GM12878 (cell line): ENCODE measurements at regions not wholly inside any gene's neighbourhood (a gene's known extent, or its start where the extent isn't known, plus 50 kb on each side); places are given as distances from the start of the nearest gene placed in this dataset.

ENCODE experiments used
- ATAC-seq: fragments of 200-7000 bp; cut with Tn5 transposase; 3 replicates; pipeline ENCODE4 v1.9.1; 2020; ENCODE audit warnings: mild to moderate bottlenecking, moderate library complexity
- BruUV-seq: library from RNA; stranded (reverse); fragments of 400-500 nt; replicated peaks from 2 replicates; lab custom pipeline; 2021; lab: Mats Ljungman, UMichigan
- CTCF ChIA-PET: fragments of 300-600 bp; sonication (Branson Sonifier 250); formaldehyde crosslinking; extraction: SDS; loops from one replicate; lab custom pipeline; 2021; ENCODE audit warnings: inconsistent platforms; lab: Yijun Ruan, JAX
- POLR2A ChIA-PET: fragments of 350-600 bp; formaldehyde crosslinking; extraction: SDS; loops from one replicate; lab custom pipeline; 2021; ENCODE audit warnings: inconsistent platforms; lab: Charles Lee
- RAD21 ChIA-PET: fragments of 300-600 bp; sonication (Branson Sonifier 250); formaldehyde crosslinking; loops from one replicate; lab custom pipeline; 2023; ENCODE audit warnings: antibody characterized with exemption; ENCODE audit not compliant: unreplicated experiment; lab: Charles Lee
- SMC1A ChIA-PET: fragments of 300-600 bp; sonication (Branson Sonifier 250); formaldehyde crosslinking; loops from one replicate; lab custom pipeline; 2023; ENCODE audit not compliant: unreplicated experiment, uncharacterized antibody; lab: Charles Lee
- DNase-seq: peaks from one replicate; pipeline ENCODE4 v3.0.0-alpha.2; 2011; ENCODE audit warnings: low read depth, low spot score
- FAIRE-seq: peaks from 3 replicates; lab custom pipeline; 2011; peaks lifted over from hg19 to GRCh38; lab: Jason Lieb, UNC
- H2AFZ ChIP-seq: 2 replicates; pipeline ENCODE4 v1.6.0; 2011; ENCODE audit warnings: low read depth, low read length, control low read depth; ENCODE audit not compliant: control insufficient read depth
- H3K27ac ChIP-seq: 2 replicates; pipeline ENCODE4 v1.5.1; 2011; ENCODE audit warnings: control low read depth; ENCODE audit not compliant: control insufficient read depth, insufficient read depth
- H3K27me3 ChIP-seq, 2 experiments: replicated peaks in 1 of 2; 2 replicates each; pipeline versions ENCODE4 v1.6.0 to v1.6.1; 2011; ENCODE audit warnings: low read length in 1 of 2; ENCODE audit not compliant: control insufficient read depth in 2 of 2, insufficient read depth in 2 of 2
- H3K36me3 ChIP-seq, 2 experiments: 2 replicates each; pipeline ENCODE4 v1.5.1; 2011; ENCODE audit warnings: low read length in 1 of 2; ENCODE audit not compliant: control insufficient read depth in 2 of 2, insufficient read depth in 2 of 2
- H3K4me1 ChIP-seq: 2 replicates; pipeline ENCODE4 v1.6.1; 2011; ENCODE audit warnings: mild to moderate bottlenecking, low read length, moderate library complexity, mixed read lengths; ENCODE audit not compliant: control insufficient read depth, insufficient read depth
- H3K4me2 ChIP-seq: 2 replicates; pipeline ENCODE4 v1.6.0; 2011; ENCODE audit warnings: control low read depth; ENCODE audit not compliant: control insufficient read depth, insufficient read depth
- H3K4me3 ChIP-seq: fragments of 200-600 bp; sonication (generic); 2 replicates; pipeline ENCODE4 v1.5.1; 2016
- H3K79me2 ChIP-seq: 2 replicates; pipeline ENCODE4 v1.6.0; 2011; ENCODE audit warnings: low read length; ENCODE audit not compliant: control insufficient read depth, insufficient read depth
- H3K9ac ChIP-seq: 2 replicates; pipeline ENCODE4 v1.8.0; 2011; ENCODE audit warnings: low read length, control low read depth, mixed read lengths; ENCODE audit not compliant: control insufficient read depth, insufficient read depth
- H3K9me3 ChIP-seq: replicated peaks from 3 replicates; pipeline ENCODE4 v1.5.1; 2011; ENCODE audit warnings: mild to moderate bottlenecking, low read length; ENCODE audit not compliant: control insufficient read depth, insufficient read depth
- H4K20me1 ChIP-seq: 2 replicates; pipeline ENCODE4 v1.6.0; 2011; ENCODE audit not compliant: control insufficient read depth, insufficient read depth
- E2F8 ChIP-seq: fragments of 450-650 bp; IDR thresholded peaks from 2 replicates; pipeline ENCODE4 v1.6.1; 2018; ENCODE audit warnings: mild to moderate bottlenecking, low read depth, moderate library complexity; ENCODE audit not compliant: partially characterized antibody
- IRF3 ChIP-seq: fragments of 450-650 bp; IDR thresholded peaks from 2 replicates; pipeline ENCODE4 v1.6.1; 2014; ENCODE audit warnings: mild to moderate bottlenecking
- MEF2A ChIP-seq: IDR thresholded peaks from 2 replicates; pipeline ENCODE4 v1.6.1; 2011; ENCODE audit warnings: low read depth, mild to moderate bottlenecking, low read length, moderate library complexity; ENCODE audit not compliant: insufficient read depth
- SUPT20H ChIP-seq: IDR thresholded peaks from 2 replicates; pipeline ENCODE4 v1.6.1; 2011; ENCODE audit warnings: low read depth, mild to moderate bottlenecking, low read length, moderate library complexity, borderline replicate concordance; ENCODE audit not compliant: control insufficient read depth
- ZBTB4 ChIP-seq: fragments of 450-650 bp; formaldehyde crosslinking; IDR thresholded peaks from 2 replicates; pipeline ENCODE4 v1.4.0; 2022; ENCODE audit warnings: mild to moderate bottlenecking, moderate library complexity
- WGBS: methylation state at CpG from one replicate; pipeline ENCODE4 v1.1.6; 2016; ENCODE audit warnings: low lambda C conversion rate; ENCODE audit not compliant: insufficient replicate concordance, insufficient coverage; ENCODE audit errors: missing lambda C conversion rate; 5-methylcytosine and 5-hydroxymethylcytosine counted together
- in situ Hi-C: fragments of 300-500 bp; cut with MboI; formaldehyde crosslinking; loops from 9 replicates; pipeline ENCODE4 v1.14.3; 2018; ENCODE audit warnings: mixed read lengths
- intact Hi-C: fragments of 100-400 bp; cut with micrococcal nuclease; formaldehyde crosslinking; loops from one replicate; pipeline ENCODE4 v1.14.2; 2022; ENCODE audit not compliant: unreplicated experiment

GRCh38 chrX:39550795-39551361 is 546.9 kb downstream of the BCOR start:
- ChIA-PET POLR2A (no interaction called here), CTCF (no interaction called here), SMC1A (no interaction called here), RAD21 (no interaction called here)
- intact Hi-C loops (no loop called here), in situ Hi-C loops (no loop called here)
- H3K4me1 ChIP-seq: no peaks in the 10 kb centered on the region; the same call in 1 of the 2 replicates
- H3K36me3 ChIP-seq: no peaks in the 10 kb centered on the region
- H2AFZ ChIP-seq: no peak overlapping the region
- H3K79me2 ChIP-seq: no peaks in the 10 kb centered on the region
- 3% methylated on average over 11 of the region's 11 CpGs for WGBS
- H3K4me2 ChIP-seq: no peak overlapping the region
- TF ChIP-seq MEF2A (no peak), ZBTB4 (CRISPR knock-in tag) (no peak), SUPT20H (no peak), E2F8 (no peak), IRF3 (no peak)
- no peaks in the 10 kb centered on the region for H3K9me3 ChIP-seq
- BruUV-seq: no TSS peak
- DNase-seq (no peak), ATAC-seq (no peak), FAIRE-seq (no peak)
- H3K4me3 ChIP-seq: no peak overlapping the region
- no peaks in the 10 kb centered on the region for H4K20me1 ChIP-seq
- H3K27me3 ChIP-seq: no peaks in the 10 kb centered on the region; a peak in 1 of 4 replicates
- no peak overlapping the region for H3K9ac ChIP-seq
- no peak overlapping the region for H3K27ac ChIP-seq
